Left ventricle myocardium inferior (tissue), 1 donor: ENCODE measurements at regions not wholly inside any gene's neighbourhood (a gene's known extent, or its start where the extent isn't known, plus 50 kb on each side); places are given as distances from the start of the nearest gene placed in this dataset.

Experiments used
- DNase-seq: peaks from one replicate; pipeline ENCODE4 v3.0.0-alpha.2; 2020
- H3K27ac ChIP-seq: fragments of 200-600 bp; replicated peaks from 2 replicates; pipeline ENCODE4 v1.8.0; 2021
- H3K27me3 ChIP-seq: fragments of 200-600 bp; 2 replicates; pipeline ENCODE4 v1.8.0; 2021; ENCODE audit warnings: low read depth
- H3K36me3 ChIP-seq: fragments of 200-600 bp; 2 replicates; pipeline ENCODE4 v1.8.0; 2021
- H3K4me1 ChIP-seq: fragments of 200-600 bp; 2 replicates; pipeline ENCODE4 v1.8.0; 2021
- H3K4me3 ChIP-seq: fragments of 200-600 bp; 2 replicates; pipeline ENCODE4 v1.8.0; 2021; ENCODE audit warnings: mild to moderate bottlenecking, moderate library complexity
- H3K9me3 ChIP-seq: fragments of 200-600 bp; replicated peaks from 2 replicates; pipeline ENCODE4 v1.8.0; 2021
- intact Hi-C: fragments of 100-400 bp; cut with micrococcal nuclease; formaldehyde crosslinking; loops from one replicate; pipeline ENCODE4 v1.11.0; 2022
- TF ChIP-seq, protein P1 (sequence below): fragments of 200-600 bp; IDR thresholded peaks from 2 replicates; pipeline ENCODE4 v1.8.0; 2021; ENCODE audit warnings: antibody characterized with exemption, mild to moderate bottlenecking, borderline replicate concordance
- donor health status: DM: no; HTN: yes; CAD: no; lungs with severe emphysema.

DNA sequence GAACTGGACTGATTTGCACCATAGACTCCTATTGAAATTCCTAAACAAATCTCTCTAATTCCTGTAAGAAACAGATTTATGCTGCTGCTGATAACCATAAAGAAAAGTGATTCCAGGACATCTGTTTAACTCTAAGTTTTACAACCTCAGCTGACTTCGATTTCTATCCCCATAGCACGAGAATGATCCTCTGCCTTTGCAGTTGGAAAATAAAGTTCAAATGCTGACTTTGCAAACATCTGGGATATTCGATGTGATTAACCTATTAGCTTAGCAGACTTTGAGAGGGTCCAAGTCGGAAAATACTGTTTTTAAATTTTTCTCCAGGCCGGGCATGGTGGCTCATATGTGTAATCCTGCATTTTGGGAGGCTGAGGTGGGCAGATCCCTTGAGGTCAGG lies 247.3 kb downstream of the PSAT1 start:
- H3K4me1 ChIP-seq = no peaks in the 10 kb centered on the region
- H3K27me3 ChIP-seq = no peaks in the 10 kb centered on the region
- no peaks in the 10 kb centered on the region for H3K9me3 ChIP-seq
- H3K27ac ChIP-seq = no peak overlapping the region
- intact Hi-C loops = no loop called here
- TF ChIP-seq, protein P1, sequence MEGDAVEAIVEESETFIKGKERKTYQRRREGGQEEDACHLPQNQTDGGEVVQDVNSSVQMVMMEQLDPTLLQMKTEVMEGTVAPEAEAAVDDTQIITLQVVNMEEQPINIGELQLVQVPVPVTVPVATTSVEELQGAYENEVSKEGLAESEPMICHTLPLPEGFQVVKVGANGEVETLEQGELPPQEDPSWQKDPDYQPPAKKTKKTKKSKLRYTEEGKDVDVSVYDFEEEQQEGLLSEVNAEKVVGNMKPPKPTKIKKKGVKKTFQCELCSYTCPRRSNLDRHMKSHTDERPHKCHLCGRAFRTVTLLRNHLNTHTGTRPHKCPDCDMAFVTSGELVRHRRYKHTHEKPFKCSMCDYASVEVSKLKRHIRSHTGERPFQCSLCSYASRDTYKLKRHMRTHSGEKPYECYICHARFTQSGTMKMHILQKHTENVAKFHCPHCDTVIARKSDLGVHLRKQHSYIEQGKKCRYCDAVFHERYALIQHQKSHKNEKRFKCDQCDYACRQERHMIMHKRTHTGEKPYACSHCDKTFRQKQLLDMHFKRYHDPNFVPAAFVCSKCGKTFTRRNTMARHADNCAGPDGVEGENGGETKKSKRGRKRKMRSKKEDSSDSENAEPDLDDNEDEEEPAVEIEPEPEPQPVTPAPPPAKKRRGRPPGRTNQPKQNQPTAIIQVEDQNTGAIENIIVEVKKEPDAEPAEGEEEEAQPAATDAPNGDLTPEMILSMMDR = no peak
- H3K4me3 ChIP-seq = no peak overlapping the region
- H3K36me3 ChIP-seq = no peaks in the 10 kb centered on the region
- DNase-seq = no peak

DNA sequence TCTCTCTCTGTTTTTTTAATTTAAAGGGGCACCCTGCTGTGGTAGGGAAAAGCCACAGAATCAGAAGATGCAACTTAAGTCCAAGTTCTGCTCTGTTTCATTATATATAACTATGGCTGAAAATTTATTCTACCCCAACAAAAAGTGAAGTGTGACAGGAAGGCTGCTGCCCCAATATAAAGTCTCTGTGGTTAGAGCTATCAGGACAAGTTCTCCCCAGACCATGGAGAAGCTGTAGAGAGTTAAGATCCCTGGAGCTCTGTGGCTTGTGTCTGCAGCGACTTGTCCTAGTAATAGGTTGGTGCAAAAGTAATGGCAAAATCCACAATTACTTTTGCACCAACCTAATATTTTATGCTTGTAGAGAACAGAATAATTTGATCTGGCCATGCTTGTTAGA lies 250.9 kb downstream of the PSAT1 start:
- no peak for DNase-seq
- intact Hi-C loops = no loop called here
- Histone ChIP-seq H3K36me3 (no peaks in the 10 kb centered on the region), H3K27ac (no peak overlapping the region), H3K9me3 (no peaks in the 10 kb centered on the region), H3K4me3 (no peak overlapping the region), H3K27me3 (no peaks in the 10 kb centered on the region), H3K4me1 (no peaks in the 10 kb centered on the region)
- TF ChIP-seq, protein P1 = no peak

DNA sequence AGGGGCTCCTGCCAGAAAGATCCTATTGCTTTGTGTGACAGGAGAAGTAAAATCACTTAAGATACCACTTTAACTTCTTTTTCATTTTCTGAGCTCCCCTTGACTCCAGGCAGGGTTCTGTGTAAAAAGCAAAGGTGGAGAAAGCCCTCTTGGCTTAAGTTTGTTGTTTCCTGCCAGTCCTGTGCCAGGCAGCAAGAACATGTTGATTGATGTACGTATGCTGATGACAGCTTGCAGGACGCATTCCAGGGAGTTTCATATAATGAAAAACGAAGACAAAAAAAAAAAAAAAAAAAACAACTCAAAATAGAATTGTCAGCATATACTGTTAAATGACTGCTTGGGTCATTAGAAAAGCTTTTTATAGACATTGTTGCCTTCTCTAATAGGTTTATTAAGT lies 251.7 kb downstream of the PSAT1 start:
- H3K9me3 ChIP-seq = no peaks in the 10 kb centered on the region
- no peak overlapping the region for H3K27ac ChIP-seq
- no peaks in the 10 kb centered on the region for H3K4me1 ChIP-seq
- H3K27me3 ChIP-seq = no peaks in the 10 kb centered on the region
- intact Hi-C loops = no loop called here
- no peak overlapping the region for H3K4me3 ChIP-seq
- TF ChIP-seq, protein P1 = no peak
- no peak for DNase-seq
- H3K36me3 ChIP-seq = no peaks in the 10 kb centered on the region

DNA sequence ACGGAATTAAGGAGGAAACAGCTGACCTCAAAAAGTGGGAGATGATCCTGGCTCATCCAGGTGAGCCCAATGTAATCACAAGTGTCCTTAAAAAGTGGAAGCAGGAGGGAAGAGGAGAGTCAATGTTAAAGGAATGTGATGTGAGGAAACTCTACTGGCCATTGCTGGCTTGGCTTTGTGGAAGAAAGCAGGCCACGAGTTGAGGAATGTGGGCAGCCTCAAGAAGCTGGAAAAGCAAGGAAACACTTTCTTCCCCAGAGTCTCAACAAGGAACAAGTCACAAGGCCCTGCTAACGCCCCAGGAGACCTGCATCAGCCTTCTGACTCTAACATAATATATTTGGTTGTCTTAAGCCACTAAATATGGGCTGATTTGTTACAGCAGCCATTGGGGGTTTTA lies 252.8 kb downstream of the PSAT1 start:
- intact Hi-C loops = no loop called here
- TF ChIP-seq, protein P1 = no peak

DNA sequence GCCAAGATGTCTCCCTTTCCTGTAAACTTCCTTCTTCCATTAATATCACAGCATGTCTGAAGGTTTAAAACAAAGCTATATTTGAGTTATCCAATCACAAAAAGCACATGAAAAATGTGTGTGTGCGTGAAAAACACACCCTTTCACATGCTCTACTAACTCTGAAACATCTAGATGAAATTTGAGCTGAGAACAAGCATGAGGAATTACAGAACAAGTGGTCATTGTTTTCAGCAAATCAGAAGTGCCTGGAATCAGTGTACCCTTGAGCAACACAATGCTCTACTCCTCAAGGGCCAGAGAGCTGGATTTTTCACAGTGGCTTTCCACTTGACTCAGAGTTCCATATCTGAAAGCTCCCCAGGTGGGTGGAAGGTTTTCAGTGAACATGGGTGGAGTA lies 255.9 kb downstream of the PSAT1 start:
- Histone ChIP-seq H3K36me3 (no peaks in the 10 kb centered on the region), H3K27me3 (no peaks in the 10 kb centered on the region), H3K4me1 (no peaks in the 10 kb centered on the region), H3K27ac (no peak overlapping the region), H3K9me3 (no peaks in the 10 kb centered on the region), H3K4me3 (no peak overlapping the region)
- intact Hi-C loops = no loop called here
- TF ChIP-seq, protein P1 = no peak
- no peak for DNase-seq

More for the DNA sequence above, 252.8 kb downstream of the PSAT1 start:
- H3K9me3 ChIP-seq = no peaks in the 10 kb centered on the region
- no peak overlapping the region for H3K4me3 ChIP-seq
- H3K27ac ChIP-seq = no peak overlapping the region
- no peaks in the 10 kb centered on the region for H3K4me1 ChIP-seq
- no peak for DNase-seq
- H3K36me3 ChIP-seq = no peaks in the 10 kb centered on the region
- H3K27me3 ChIP-seq = no peaks in the 10 kb centered on the region

DNA sequence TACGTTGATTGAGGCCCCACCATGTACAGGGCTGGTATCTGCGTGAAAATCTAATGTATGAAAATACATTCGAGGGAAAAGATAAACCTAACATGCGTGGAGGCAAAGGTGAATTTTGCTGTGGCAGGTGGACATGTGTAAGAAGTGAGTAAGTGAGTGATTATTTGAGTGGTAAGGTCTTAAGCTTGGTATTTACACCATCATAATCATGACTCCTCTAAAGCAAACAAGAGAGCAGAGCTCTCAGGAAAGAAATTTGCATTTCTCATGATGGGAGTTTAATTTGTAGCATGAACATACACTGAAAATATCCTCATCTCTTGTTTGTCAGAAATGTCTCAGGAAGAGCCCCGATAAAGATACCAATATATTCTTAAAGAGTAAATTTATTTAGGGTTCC lies 260.6 kb downstream of the PSAT1 start:
- Histone ChIP-seq H3K4me3 (no peak overlapping the region), H3K4me1 (no peaks in the 10 kb centered on the region), H3K36me3 (no peaks in the 10 kb centered on the region), H3K27ac (no peak overlapping the region), H3K27me3 (no peaks in the 10 kb centered on the region), H3K9me3 (no peaks in the 10 kb centered on the region)
- TF ChIP-seq, protein P1 = no peak
- intact Hi-C loops = no loop called here
- DNase-seq = no peak
